GM12878 (cell line): ENCODE measurements at regions not wholly inside any gene's neighbourhood (a gene's known extent, or its start where the extent isn't known, plus 50 kb on each side); places are given as distances from the start of the nearest gene placed in this dataset.

Experiments
- ATAC-seq: fragments of 200-7000 bp; cut with Tn5 transposase; 3 replicates; pipeline ENCODE4 v1.9.1; 2020; ENCODE audit warnings: mild to moderate bottlenecking, moderate library complexity
- BruUV-seq: library from RNA; stranded (reverse); fragments of 400-500 nt; replicated peaks from 2 replicates; lab custom pipeline; 2021; lab: Mats Ljungman, UMichigan
- CTCF ChIA-PET: fragments of 300-600 bp; sonication (Branson Sonifier 250); formaldehyde crosslinking; extraction: SDS; loops from one replicate; lab custom pipeline; 2021; ENCODE audit warnings: inconsistent platforms; lab: Yijun Ruan, JAX
- POLR2A ChIA-PET: fragments of 350-600 bp; formaldehyde crosslinking; extraction: SDS; loops from one replicate; lab custom pipeline; 2021; ENCODE audit warnings: inconsistent platforms; lab: Charles Lee
- RAD21 ChIA-PET: fragments of 300-600 bp; sonication (Branson Sonifier 250); formaldehyde crosslinking; loops from one replicate; lab custom pipeline; 2023; ENCODE audit warnings: antibody characterized with exemption; ENCODE audit not compliant: unreplicated experiment; lab: Charles Lee
- SMC1A ChIA-PET: fragments of 300-600 bp; sonication (Branson Sonifier 250); formaldehyde crosslinking; loops from one replicate; lab custom pipeline; 2023; ENCODE audit not compliant: unreplicated experiment, uncharacterized antibody; lab: Charles Lee
- DNase-seq: peaks from one replicate; pipeline ENCODE4 v3.0.0-alpha.2; 2011; ENCODE audit warnings: low read depth, low spot score
- FAIRE-seq: peaks from 3 replicates; lab custom pipeline; 2011; peaks lifted over from hg19 to GRCh38; lab: Jason Lieb, UNC
- H2AFZ ChIP-seq: 2 replicates; pipeline ENCODE4 v1.6.0; 2011; ENCODE audit warnings: low read depth, low read length, control low read depth; ENCODE audit not compliant: control insufficient read depth
- H3K27ac ChIP-seq: 2 replicates; pipeline ENCODE4 v1.5.1; 2011; ENCODE audit warnings: control low read depth; ENCODE audit not compliant: control insufficient read depth, insufficient read depth
- H3K27me3 ChIP-seq, 2 experiments: replicated peaks in 1 of 2; 2 replicates each; pipeline versions ENCODE4 v1.6.0 to v1.6.1; 2011; ENCODE audit warnings: low read length in 1 of 2; ENCODE audit not compliant: control insufficient read depth in 2 of 2, insufficient read depth in 2 of 2
- H3K36me3 ChIP-seq, 2 experiments: 2 replicates each; pipeline ENCODE4 v1.5.1; 2011; ENCODE audit warnings: low read length in 1 of 2; ENCODE audit not compliant: control insufficient read depth in 2 of 2, insufficient read depth in 2 of 2
- H3K4me1 ChIP-seq: 2 replicates; pipeline ENCODE4 v1.6.1; 2011; ENCODE audit warnings: mild to moderate bottlenecking, low read length, moderate library complexity, mixed read lengths; ENCODE audit not compliant: control insufficient read depth, insufficient read depth
- H3K4me2 ChIP-seq: 2 replicates; pipeline ENCODE4 v1.6.0; 2011; ENCODE audit warnings: control low read depth; ENCODE audit not compliant: control insufficient read depth, insufficient read depth
- H3K4me3 ChIP-seq: fragments of 200-600 bp; sonication (generic); 2 replicates; pipeline ENCODE4 v1.5.1; 2016
- H3K79me2 ChIP-seq: 2 replicates; pipeline ENCODE4 v1.6.0; 2011; ENCODE audit warnings: low read length; ENCODE audit not compliant: control insufficient read depth, insufficient read depth
- H3K9ac ChIP-seq: 2 replicates; pipeline ENCODE4 v1.8.0; 2011; ENCODE audit warnings: low read length, control low read depth, mixed read lengths; ENCODE audit not compliant: control insufficient read depth, insufficient read depth
- H3K9me3 ChIP-seq: replicated peaks from 3 replicates; pipeline ENCODE4 v1.5.1; 2011; ENCODE audit warnings: mild to moderate bottlenecking, low read length; ENCODE audit not compliant: control insufficient read depth, insufficient read depth
- H4K20me1 ChIP-seq: 2 replicates; pipeline ENCODE4 v1.6.0; 2011; ENCODE audit not compliant: control insufficient read depth, insufficient read depth
- BCL11A ChIP-seq: IDR thresholded peaks from 2 replicates; pipeline ENCODE4 v1.6.1; 2011; ENCODE audit warnings: low read depth, low read length
- CBX3 ChIP-seq: fragments of 200-600 bp; sonication (generic); IDR thresholded peaks from 2 replicates; pipeline ENCODE4 v1.6.1; 2016; ENCODE audit warnings: low read depth, borderline replicate concordance
- CHD1 ChIP-seq: IDR thresholded peaks from 2 replicates; pipeline ENCODE4 v1.6.1; 2012; ENCODE audit warnings: low read depth, low read length, improper control_type of control experiment
- CREM ChIP-seq: IDR thresholded peaks from 2 replicates; pipeline ENCODE4 v1.6.1; 2014; ENCODE audit warnings: antibody characterized with exemption, low read depth
- GABPA ChIP-seq: IDR thresholded peaks from 2 replicates; pipeline ENCODE4 v1.6.1; 2014; ENCODE audit warnings: antibody characterized with exemption, low read depth, mild to moderate bottlenecking, inconsistent platforms
- HDAC6 ChIP-seq: fragments of 200-600 bp; sonication (generic); IDR thresholded peaks from one replicate; pipeline ENCODE4 v1.8.0; 2017; ENCODE audit warnings: antibody characterized with exemption; ENCODE audit not compliant: unreplicated experiment
- IRF3 ChIP-seq: fragments of 450-650 bp; IDR thresholded peaks from 2 replicates; pipeline ENCODE4 v1.6.1; 2014; ENCODE audit warnings: mild to moderate bottlenecking
- IRF4 ChIP-seq: IDR thresholded peaks from 2 replicates; pipeline ENCODE4 v1.6.1; 2011; ENCODE audit warnings: low read depth, low read length
- NFYB ChIP-seq: IDR thresholded peaks from 2 replicates; pipeline ENCODE4 v1.6.1; 2011; ENCODE audit warnings: low read depth, mild to moderate bottlenecking, low read length, improper control_type of control experiment, moderate library complexity; ENCODE audit not compliant: insufficient read depth
- NR2C2 ChIP-seq: IDR thresholded peaks from 2 replicates; pipeline ENCODE4 v1.6.1; 2011; ENCODE audit warnings: borderline replicate concordance, low read depth; ENCODE audit not compliant: control insufficient read depth, insufficient read length
- NR2F1 ChIP-seq: fragments of 450-650 bp; conservative IDR thresholded peaks from 2 replicates; pipeline ENCODE4 v1.6.1; 2017; ENCODE audit warnings: mild to moderate bottlenecking
- POLR2AphosphoS2 ChIP-seq: IDR thresholded peaks from 2 replicates; pipeline ENCODE4 v1.6.1; 2011; ENCODE audit warnings: low read depth, mild to moderate bottlenecking, low read length, improper control_type of control experiment, moderate library complexity
- POLR2AphosphoS5 ChIP-seq: IDR thresholded peaks from 2 replicates; pipeline ENCODE4 v1.6.1; 2011; ENCODE audit warnings: mild to moderate bottlenecking, low read length, inconsistent platforms
- RAD51 ChIP-seq: fragments of 450-650 bp; IDR thresholded peaks from 2 replicates; pipeline ENCODE4 v1.6.1; 2016; ENCODE audit warnings: moderate library complexity, mild to moderate bottlenecking, inconsistent platforms
- RCOR1 ChIP-seq: conservative IDR thresholded peaks from 2 replicates; pipeline ENCODE4 v1.6.1; 2012; ENCODE audit warnings: low read depth, low read length, improper control_type of control experiment
- STAT3 ChIP-seq: IDR thresholded peaks from 2 replicates; pipeline ENCODE4 v1.6.1; 2011; ENCODE audit warnings: low read depth, low read length, improper control_type of control experiment
- ZNF622 ChIP-seq: fragments of 450-650 bp; IDR thresholded peaks from 2 replicates; pipeline ENCODE4 v1.6.1; 2017; ENCODE audit warnings: mild to moderate bottlenecking, inconsistent platforms
- WGBS: methylation state at CpG from one replicate; pipeline ENCODE4 v1.1.6; 2016; ENCODE audit warnings: low lambda C conversion rate; ENCODE audit not compliant: insufficient replicate concordance, insufficient coverage; ENCODE audit errors: missing lambda C conversion rate; 5-methylcytosine and 5-hydroxymethylcytosine counted together
- in situ Hi-C: fragments of 300-500 bp; cut with MboI; formaldehyde crosslinking; loops from 9 replicates; pipeline ENCODE4 v1.14.3; 2018; ENCODE audit warnings: mixed read lengths
- intact Hi-C: fragments of 100-400 bp; cut with micrococcal nuclease; formaldehyde crosslinking; loops from one replicate; pipeline ENCODE4 v1.14.2; 2022; ENCODE audit not compliant: unreplicated experiment
- TF ChIP-seq, protein P1 (sequence below): fragments of 450-650 bp; IDR thresholded peaks from 2 replicates; pipeline ENCODE4 v1.6.1; 2016; ENCODE audit warnings: mild to moderate bottlenecking
- TF ChIP-seq, protein P2 (sequence below): IDR thresholded peaks from 2 replicates; pipeline ENCODE4 v1.6.1; 2012; ENCODE audit warnings: low read depth, low read length, improper control_type of control experiment

DNA sequence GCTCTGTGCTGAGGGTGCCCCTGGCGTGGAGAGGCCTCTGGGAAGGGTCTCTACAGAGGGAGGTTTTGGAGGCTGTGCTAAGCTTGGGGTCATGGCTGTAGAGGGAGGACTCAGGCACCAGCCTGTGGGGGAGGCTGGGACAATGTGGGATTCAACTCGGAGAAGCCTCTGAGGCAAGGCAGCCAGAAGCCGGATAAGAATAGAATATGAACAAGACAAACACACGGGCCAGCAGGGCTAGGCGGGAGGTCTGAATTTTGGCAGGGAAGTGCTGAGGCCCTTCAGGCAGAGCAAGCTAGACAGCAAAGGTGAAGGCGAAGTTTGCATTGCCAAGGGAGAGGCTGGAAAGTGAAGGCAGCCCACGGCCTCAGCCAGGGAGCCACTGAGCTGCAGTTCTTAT is 612.1 kb upstream of the NR2F2 start:
- in situ Hi-C loops, result no loop called here
- DNase-seq (no peak), ATAC-seq (no peak), FAIRE-seq (no peak)
- BruUV-seq, result no TSS peak
- SMC1A ChIA-PET, result interaction anchor here (0.8 to 1.7 kb wide), 2 partner anchors 10 to 15 kb away, joined by 3 to 6 read pairs; no protein-coding TSS in a partner anchor
- no peak overlapping the region for H2AFZ ChIP-seq
- no peak overlapping the region for H3K9ac ChIP-seq
- no peaks in the 10 kb centered on the region for H3K36me3 ChIP-seq
- no peaks in the 10 kb centered on the region for H4K20me1 ChIP-seq
- POLR2A ChIA-PET, result no interaction called here
- no peaks in the 10 kb centered on the region; the same call in 2 of the 3 replicates for H3K9me3 ChIP-seq
- no peak overlapping the region for H3K4me2 ChIP-seq
- no peaks in the 10 kb centered on the region for H3K79me2 ChIP-seq
- no peak overlapping the region for H3K4me3 ChIP-seq
- intact Hi-C loops, result no loop called here
- TF ChIP-seq IRF4 (no peak), RAD51 (no peak), STAT3 (no peak), POLR2AphosphoS2 (no peak), NR2F1 (no peak), RCOR1 (no peak), POLR2AphosphoS5 (no peak), ZNF622 (no peak), CHD1 (no peak), IRF3 (no peak), CBX3 (no peak), BCL11A (no peak), HDAC6 (no peak), NFYB (no peak), CREM (no peak), GABPA (no peak), NR2C2 (no peak)
- TF ChIP-seq, protein P1, sequence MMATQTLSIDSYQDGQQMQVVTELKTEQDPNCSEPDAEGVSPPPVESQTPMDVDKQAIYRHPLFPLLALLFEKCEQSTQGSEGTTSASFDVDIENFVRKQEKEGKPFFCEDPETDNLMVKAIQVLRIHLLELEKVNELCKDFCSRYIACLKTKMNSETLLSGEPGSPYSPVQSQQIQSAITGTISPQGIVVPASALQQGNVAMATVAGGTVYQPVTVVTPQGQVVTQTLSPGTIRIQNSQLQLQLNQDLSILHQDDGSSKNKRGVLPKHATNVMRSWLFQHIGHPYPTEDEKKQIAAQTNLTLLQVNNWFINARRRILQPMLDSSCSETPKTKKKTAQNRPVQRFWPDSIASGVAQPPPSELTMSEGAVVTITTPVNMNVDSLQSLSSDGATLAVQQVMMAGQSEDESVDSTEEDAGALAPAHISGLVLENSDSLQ, result no peak
- TF ChIP-seq, protein P2, sequence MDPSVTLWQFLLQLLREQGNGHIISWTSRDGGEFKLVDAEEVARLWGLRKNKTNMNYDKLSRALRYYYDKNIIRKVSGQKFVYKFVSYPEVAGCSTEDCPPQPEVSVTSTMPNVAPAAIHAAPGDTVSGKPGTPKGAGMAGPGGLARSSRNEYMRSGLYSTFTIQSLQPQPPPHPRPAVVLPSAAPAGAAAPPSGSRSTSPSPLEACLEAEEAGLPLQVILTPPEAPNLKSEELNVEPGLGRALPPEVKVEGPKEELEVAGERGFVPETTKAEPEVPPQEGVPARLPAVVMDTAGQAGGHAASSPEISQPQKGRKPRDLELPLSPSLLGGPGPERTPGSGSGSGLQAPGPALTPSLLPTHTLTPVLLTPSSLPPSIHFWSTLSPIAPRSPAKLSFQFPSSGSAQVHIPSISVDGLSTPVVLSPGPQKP, result no peak
- no peak overlapping the region for H3K27ac ChIP-seq
- no peaks in the 10 kb centered on the region for H3K27me3 ChIP-seq
- CTCF ChIA-PET, result interaction anchor here (0.6 to 1.3 kb wide), 2 partner anchors 11 to 245 kb away, joined by 3 to 5 read pairs; no protein-coding TSS in a partner anchor
- 41% methylated on average over 7 of the region's 7 CpGs for WGBS
- H3K4me1 ChIP-seq, result no peaks in the 10 kb centered on the region
- RAD21 ChIA-PET, result no interaction called here
